Heart left ventricle (tissue), 16 donors: ENCODE measurements at regions not wholly inside any gene's neighbourhood (a gene's known extent, or its start where the extent isn't known, plus 50 kb on each side); places are given as distances from the start of the nearest gene placed in this dataset.

Experiments used
- ATAC-seq, 4 donors: fragments of 200-7000 bp; cut with Tn5 transposase; one replicate each; pipeline ENCODE4 v1.9.1; 2020 to 2022; ENCODE audit warnings: moderate library complexity in 4 of 4, mild to moderate bottlenecking in 3 of 4, moderate number of reproducible peaks in 1 of 4
- DNase-seq, 5 donors: peaks; one replicate each; pipeline ENCODE4 v3.0.0-alpha.2; 2020
- H3K27ac ChIP-seq, 12 donors: fragments of 200-600 bp; sonication (generic) in 4 of 12; one replicate each; pipeline versions ENCODE4 v1.5.0 to v1.8.0; 2016 to 2022; ENCODE audit warnings: mild to moderate bottlenecking in 2 of 12
- H3K27me3 ChIP-seq, 9 donors: fragments of 200-600 bp; sonication (generic) in 2 of 9; one replicate each; pipeline versions ENCODE4 v1.5.1 to v1.8.0; 2016 to 2022; ENCODE audit warnings: mild to moderate bottlenecking in 3 of 9
- H3K36me3 ChIP-seq, 9 donors: fragments of 200-600 bp; sonication (generic) in 2 of 9; one replicate each; pipeline versions ENCODE4 v1.5.0 to v1.8.0; 2018 to 2022; ENCODE audit warnings: mild to moderate bottlenecking in 2 of 9
- H3K4me1 ChIP-seq, 12 donors: fragments of 200-600 bp; sonication (generic) in 4 of 12; one replicate each; pipeline versions ENCODE4 v1.5.0 to v1.8.0; 2016 to 2022; ENCODE audit warnings: mild to moderate bottlenecking in 3 of 12
- H3K4me3 ChIP-seq, 12 donors: fragments of 200-600 bp; sonication (generic) in 4 of 12; one replicate each; pipeline versions ENCODE4 v1.5.0 to v1.8.0; 2017 to 2022; ENCODE audit warnings: mild to moderate bottlenecking in 9 of 12, moderate library complexity in 4 of 12
- H3K9me3 ChIP-seq, 12 donors: fragments of 200-600 bp; sonication (generic) in 4 of 12; one replicate each; pipeline versions ENCODE4 v1.5.0 to v1.8.0; 2016 to 2022; ENCODE audit warnings: mild to moderate bottlenecking in 1 of 12
- POLR2A ChIP-seq, 2 donors: fragments of 450-650 bp; IDR thresholded peaks; one replicate each; pipeline ENCODE4 v1.6.1; 2017; ENCODE audit warnings: antibody characterized with exemption in 2 of 2, mild to moderate bottlenecking in 2 of 2, moderate library complexity in 2 of 2
- WGBS, 4 donors: extraction: QIAGEN DNeasy Blood & Tissue Kit in 2 of 4; methylation state at CpG; one replicate each; pipeline versions ENCODE4 v1.1.5 to v1.1.7; 2013 to 2018; 5-methylcytosine and 5-hydroxymethylcytosine counted together
- intact Hi-C, 10 donors: fragments of 100-400 bp; cut with DNase I; formaldehyde crosslinking; loops; one replicate each; pipeline versions ENCODE4 v1.11.1 to v1.14.2; 2022
- TF ChIP-seq, protein P1 (sequence below), 12 donors: fragments of 200-600 bp; sonication (generic) in 4 of 12; IDR thresholded peaks; one replicate each; pipeline versions ENCODE4 v1.5.0 to v1.8.0; 2018 to 2022; ENCODE audit warnings: antibody characterized with exemption in 12 of 12, mild to moderate bottlenecking in 5 of 12
- donor health status: ischemic (EF 13 %, LVEDD 7.1; RV severe dilation, severe dysfunction).
- donor health status: healthy with polysubstance abuse.
- donor health status: DM: no; HTN: yes; CAD: no.
- donor health status: DM: no; HTN: no; CAD: no.
- donor health status: ischemic (EF 25% LVEDD 6.9; RV normal size, moderate dysfunction).
- donor health status: ischemic (EF 25% LVEDD 5.7; RV mildly dilated, moderate dysfunction).
- donor health status: healthy.
- donor health status: DM: yes; HTN: yes; CAD: no.
- donor health status: ischemic (EF 35%, LVEDD 5.7; RV mildly dilated, moderate dysfunction).
- donor health status: nonischemic (EF 11% LVEDD 7.7; RV severe dilation, severe dysfunction).
- donor health status: DM: yes; HTN: yes; CAD: no.
- donor health status: PGD.
- donor health status: ischemic (EF 29% LVEDD 5.4; RV normal size, mild dysfunction).
- donor health status: nonischemic (EF 23%, LVEDD 6.1; RV moderate dilation, normal function).

- no peak for ATAC-seq
- 78 to 86% (median 83%) methylated on average over 9 of the region's 9 CpGs for WGBS, 4 donors
- DNase-seq, result no peak
- Histone ChIP-seq H3K4me1 (no peaks in the 10 kb centered on the region), H3K9me3 (no peaks in the 10 kb centered on the region), H3K27me3 (peaks cover 0 to 12% (median 0%) of the 10 kb centered on the region in 9 donors), H3K36me3 (no peaks in the 10 kb centered on the region), H3K4me3 (no peak overlapping the region), H3K27ac (no peak overlapping the region)
- TF ChIP-seq, protein P1, sequence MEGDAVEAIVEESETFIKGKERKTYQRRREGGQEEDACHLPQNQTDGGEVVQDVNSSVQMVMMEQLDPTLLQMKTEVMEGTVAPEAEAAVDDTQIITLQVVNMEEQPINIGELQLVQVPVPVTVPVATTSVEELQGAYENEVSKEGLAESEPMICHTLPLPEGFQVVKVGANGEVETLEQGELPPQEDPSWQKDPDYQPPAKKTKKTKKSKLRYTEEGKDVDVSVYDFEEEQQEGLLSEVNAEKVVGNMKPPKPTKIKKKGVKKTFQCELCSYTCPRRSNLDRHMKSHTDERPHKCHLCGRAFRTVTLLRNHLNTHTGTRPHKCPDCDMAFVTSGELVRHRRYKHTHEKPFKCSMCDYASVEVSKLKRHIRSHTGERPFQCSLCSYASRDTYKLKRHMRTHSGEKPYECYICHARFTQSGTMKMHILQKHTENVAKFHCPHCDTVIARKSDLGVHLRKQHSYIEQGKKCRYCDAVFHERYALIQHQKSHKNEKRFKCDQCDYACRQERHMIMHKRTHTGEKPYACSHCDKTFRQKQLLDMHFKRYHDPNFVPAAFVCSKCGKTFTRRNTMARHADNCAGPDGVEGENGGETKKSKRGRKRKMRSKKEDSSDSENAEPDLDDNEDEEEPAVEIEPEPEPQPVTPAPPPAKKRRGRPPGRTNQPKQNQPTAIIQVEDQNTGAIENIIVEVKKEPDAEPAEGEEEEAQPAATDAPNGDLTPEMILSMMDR (IDR thresholded peaks at IDR 0.05), result no peak
- TF ChIP-seq POLR2A (IDR thresholded peaks at IDR 0.05), result no peak
- intact Hi-C loops, result loop anchor here in 1 of 10 donors (10.0 kb wide), 1 partner anchor 937 kb away; no protein-coding TSS in a partner anchor
Measured at GRCh38 chr7:156492170-156492569, 148.4 kb upstream of the RNF32 start.

DNA sequence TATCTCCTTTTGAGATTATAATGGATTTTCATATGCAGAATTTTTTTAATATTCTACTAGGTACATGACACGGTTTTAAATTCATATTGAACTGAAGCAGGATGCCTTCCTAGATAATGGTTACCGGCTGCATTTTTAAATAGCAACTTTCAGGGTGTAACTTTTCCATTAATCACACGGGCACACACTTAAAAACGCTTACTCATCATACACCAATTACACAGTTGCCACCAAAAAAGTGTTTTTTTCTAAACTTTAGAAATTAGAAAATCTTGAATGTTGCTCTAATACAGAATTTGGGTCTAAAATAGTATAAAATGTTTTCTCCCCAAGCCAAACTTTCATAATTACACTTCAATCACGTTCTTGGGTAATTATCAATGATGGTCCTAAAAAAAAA, 149.1 kb upstream of the RNF32 start:
- TF ChIP-seq, protein P1 (IDR thresholded peaks at IDR 0.05), result no peak
- TF ChIP-seq POLR2A (IDR thresholded peaks at IDR 0.05), result no peak
- Histone ChIP-seq H3K4me3 (no peak overlapping the region), H3K9me3 (no peaks in the 10 kb centered on the region), H3K4me1 (no peaks in the 10 kb centered on the region), H3K27ac (no peak overlapping the region), H3K36me3 (no peaks in the 10 kb centered on the region), H3K27me3 (peaks cover 0 to 12% (median 0%) of the 10 kb centered on the region in 9 donors)
- DNase-seq, result no peak
- WGBS, 4 donors, result 51 to 61% (median 56%) methylated on average over 5 of the region's 5 CpGs
- intact Hi-C loops, result loop anchor here in 1 of 10 donors (10.0 kb wide), 1 partner anchor 937 kb away; no protein-coding TSS in a partner anchor
- ATAC-seq, result no peak

GRCh38 chr7:156490021-156490800, 150.4 kb upstream of the RNF32 start:
- Histone ChIP-seq H3K9me3 (no peaks in the 10 kb centered on the region), H3K4me3 (no peak overlapping the region), H3K27ac (no peak overlapping the region), H3K4me1 (no peaks in the 10 kb centered on the region), H3K36me3 (no peaks in the 10 kb centered on the region), H3K27me3 (peaks cover 0 to 12% (median 0%) of the 10 kb centered on the region in 9 donors)
- TF ChIP-seq POLR2A (IDR thresholded peaks at IDR 0.05), result no peak
- TF ChIP-seq, protein P1 (IDR thresholded peaks at IDR 0.05), result no peak
- intact Hi-C loops, result loop anchor here in 1 of 10 donors (10.0 kb wide), 1 partner anchor 935 kb away; no protein-coding TSS in a partner anchor
- DNase-seq (no peak), ATAC-seq (no peak)
- WGBS, 4 donors, result 86 to 90% (median 88%) methylated on average over 8 of the region's 8 CpGs

GRCh38 chr7:156487811-156488533, 152.6 kb upstream of the RNF32 start:
- Histone ChIP-seq H3K4me1 (no peaks in the 10 kb centered on the region), H3K9me3 (no peaks in the 10 kb centered on the region), H3K4me3 (no peak overlapping the region), H3K27ac (no peak overlapping the region), H3K36me3 (no peaks in the 10 kb centered on the region), H3K27me3 (peaks cover 0 to 11% (median 0%) of the 10 kb centered on the region in 9 donors)
- 61 to 74% (median 69%) methylated on average over 12 of the region's 12 CpGs for WGBS, 4 donors
- TF ChIP-seq POLR2A (IDR thresholded peaks at IDR 0.05), result no peak
- TF ChIP-seq, protein P1 (IDR thresholded peaks at IDR 0.05), result no peak
- no peak for ATAC-seq
- intact Hi-C loops, result no loop called here
- DNase-seq, result no peak
